Adrenal gland (tissue), 9 donors: ENCODE measurements at regions not wholly inside any gene's neighbourhood (a gene's known extent, or its start where the extent isn't known, plus 50 kb on each side); places are given as distances from the start of the nearest gene placed in this dataset.

Experiments
- DNase-seq, 7 donors: peaks; one replicate each; pipeline ENCODE4 v3.0.0-alpha.2; 2019 to 2020
- H3K27ac ChIP-seq, 5 donors: fragments of 200-600 bp; sonication (generic) in 4 of 5; 1 replicate in 3 of 5; 2 replicates in 2 of 5; pipeline versions ENCODE4 v1.5.1 to v1.8.0; 2016 to 2020; ENCODE audit warnings: mild to moderate bottlenecking in 1 of 5
- H3K27me3 ChIP-seq: fragments of 200-600 bp; 2 replicates; pipeline ENCODE4 v1.8.0; 2021
- H3K36me3 ChIP-seq, 2 donors: fragments of 200-600 bp; replicated peaks in 1 of 2; 1 replicate in 1 of 2; 2 replicates in 1 of 2; pipeline versions ENCODE4 v1.5.1 to v1.8.0; 2018 to 2022
- H3K4me1 ChIP-seq, 2 donors: fragments of 200-600 bp; replicated peaks in 1 of 2; 1 replicate in 1 of 2; 2 replicates in 1 of 2; pipeline versions ENCODE4 v1.5.1 to v1.8.0; 2018 to 2021
- H3K4me3 ChIP-seq, 4 donors: fragments of 200-600 bp; sonication (generic) in 3 of 4; one replicate each; pipeline ENCODE4 v1.5.1; 2016 to 2018
- H3K9me3 ChIP-seq, 3 donors: fragments of 200-600 bp; sonication (generic) in 1 of 3; replicated peaks in 1 of 3; 1 replicate in 2 of 3; 2 replicates in 1 of 3; pipeline versions ENCODE4 v1.5.1 to v1.8.0; 2016 to 2021
- CTCF ChIP-seq, 6 experiments: fragments of 450-650 bp in 4 of 6; fragments of 200-600 bp in 2 of 6; sonication (generic) in 1 of 6; IDR thresholded peaks; 1 replicate in 5 of 6; 2 replicates in 1 of 6; pipeline versions ENCODE4 v1.5.1 to v1.8.0; 2016 to 2021; ENCODE audit warnings: antibody characterized with exemption in 6 of 6, mild to moderate bottlenecking in 2 of 6, moderate library complexity in 1 of 6
- POLR2A ChIP-seq, 2 donors: fragments of 450-650 bp; IDR thresholded peaks; one replicate each; pipeline ENCODE4 v1.6.1; 2017; ENCODE audit warnings: antibody characterized with exemption in 2 of 2, mild to moderate bottlenecking in 2 of 2, moderate library complexity in 1 of 2
- WGBS, 4 donors: extraction: QIAGEN DNeasy Blood & Tissue Kit in 2 of 4; methylation state at CpG; one replicate each; pipeline versions ENCODE4 v1.1.5 to v1.1.7; 2013 to 2017; 5-methylcytosine and 5-hydroxymethylcytosine counted together
- intact Hi-C, 2 donors: fragments of 100-400 bp; cut with DNase I; formaldehyde crosslinking; loops; one replicate each; pipeline versions ENCODE4 v1.14.1 to v1.15.0; 2022 to 2023
- donor health status: healthy with polysubstance abuse.
- donor health status: Bipolar disorder and iron deficiency.
- donor health status: DM: yes; HTN: yes; CAD: no.
- donor health status: DM: no; HTN: no; CAD: no.
- donor health status: DM: no; HTN: no; CAD: no.

DNA sequence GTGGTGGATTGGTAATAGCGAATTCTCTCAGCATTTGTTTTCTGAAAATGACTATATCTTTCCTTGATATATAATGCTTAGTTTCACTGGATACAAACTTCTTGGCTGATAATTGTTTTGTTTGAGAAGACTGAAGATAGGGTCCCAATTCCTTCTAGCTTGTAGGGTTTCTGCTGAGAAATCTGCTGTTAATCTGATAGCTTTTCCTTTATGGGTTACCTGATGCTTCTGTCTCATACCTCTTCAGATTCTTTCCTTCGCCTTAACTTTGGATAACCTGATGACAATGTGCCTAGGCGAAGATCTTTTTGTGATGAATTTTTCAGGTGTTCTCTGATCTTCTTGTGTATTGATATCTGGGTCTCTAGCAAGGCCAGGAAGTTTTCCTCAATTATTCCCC is 94.7 kb upstream of the ACO1 start:
- Histone ChIP-seq H3K4me3 (no peak overlapping the region), H3K36me3 (no peaks in the 10 kb centered on the region), H3K27ac (no peak overlapping the region), H3K9me3 (no peaks in the 10 kb centered on the region), H3K4me1 (no peaks in the 10 kb centered on the region), H3K27me3 (no peaks in the 10 kb centered on the region)
- no peak for TF ChIP-seq CTCF (IDR thresholded peaks at IDR 0.05)
- no peak for TF ChIP-seq POLR2A (IDR thresholded peaks at IDR 0.05)
- WGBS, 4 donors = 79 to 84% (median 82%) methylated on average over 3 of the region's 3 CpGs
- intact Hi-C loops = no loop called here
- no peak for DNase-seq

- no peak for DNase-seq
- no peaks in the 10 kb centered on the region for H3K27me3 ChIP-seq
- no peaks in the 10 kb centered on the region for H3K9me3 ChIP-seq
- 74 to 90% (median 82%) methylated on average over 3 of the region's 3 CpGs for WGBS, 4 donors
- intact Hi-C loops = no loop called here
- no peaks in the 10 kb centered on the region for H3K4me1 ChIP-seq
- no peak overlapping the region for H3K27ac ChIP-seq
- H3K4me3 ChIP-seq = no peak overlapping the region
- TF ChIP-seq POLR2A (IDR thresholded peaks at IDR 0.05) (no peak), CTCF (IDR thresholded peaks at IDR 0.05) (no peak)
- no peaks in the 10 kb centered on the region for H3K36me3 ChIP-seq
Measured at GRCh38 chr9:32291370-32291769, 93.1 kb upstream of the ACO1 start.

- Histone ChIP-seq H3K9me3 (no peaks in the 10 kb centered on the region), H3K36me3 (no peaks in the 10 kb centered on the region), H3K27ac (no peak overlapping the region), H3K27me3 (no peaks in the 10 kb centered on the region), H3K4me3 (no peak overlapping the region), H3K4me1 (no peaks in the 10 kb centered on the region)
- no peak for DNase-seq
- intact Hi-C loops = no loop called here
- TF ChIP-seq POLR2A (IDR thresholded peaks at IDR 0.05) (no peak), CTCF (IDR thresholded peaks at IDR 0.05) (no peak)
- WGBS, 4 donors = 56 to 74% (median 72%) methylated on average over 2 of the region's 2 CpGs
Measured at GRCh38 chr9:32292611-32293010, 91.8 kb upstream of the ACO1 start.

DNA sequence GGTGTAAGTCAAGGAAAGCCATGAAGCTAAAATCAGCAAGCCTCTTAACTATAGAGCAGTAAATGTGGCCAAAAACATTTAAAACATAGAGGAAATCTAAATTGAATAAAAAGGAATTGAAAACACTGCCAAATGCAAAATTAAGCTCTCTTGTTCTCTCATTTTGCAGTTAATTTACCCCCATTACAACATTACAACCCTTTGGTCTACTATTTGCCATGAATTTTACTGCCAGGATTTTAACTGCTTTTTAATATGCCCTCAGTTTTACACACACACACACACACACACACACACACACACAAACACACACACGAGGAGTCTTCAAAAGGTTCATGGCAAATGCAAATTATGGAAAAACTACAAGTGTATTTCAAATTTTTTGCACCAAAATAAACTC is 91.4 kb upstream of the ACO1 start:
- intact Hi-C loops = no loop called here
- no peaks in the 10 kb centered on the region for H3K4me1 ChIP-seq

More for the DNA sequence above, 91.4 kb upstream of the ACO1 start:
- no peaks in the 10 kb centered on the region for H3K9me3 ChIP-seq
- H3K27ac ChIP-seq = no peak overlapping the region
- H3K27me3 ChIP-seq = no peaks in the 10 kb centered on the region
- TF ChIP-seq CTCF (IDR thresholded peaks at IDR 0.05) (no peak), POLR2A (IDR thresholded peaks at IDR 0.05) (no peak)
- H3K4me3 ChIP-seq = no peak overlapping the region
- no peaks in the 10 kb centered on the region for H3K36me3 ChIP-seq
- DNase-seq = no peak
- 57 to 75% (median 62%) methylated on average over 1 of the region's 1 CpG for WGBS, 4 donors
